Chondrocyte (in vitro differentiated cells): ENCODE measurements at regions not wholly inside any gene's neighbourhood (a gene's known extent, or its start where the extent isn't known, plus 50 kb on each side); places are given as distances from the start of the nearest gene placed in this dataset.

Experiments used
- DNase-seq: peaks from one replicate; pipeline ENCODE4 v3.0.0; 2021; ENCODE audit warnings: mixed read lengths, low spot score
- H3K27ac Mint-ChIP-seq: one replicate; pipeline ENCODE4 v1.8.0; 2021; ENCODE audit warnings: mild to moderate bottlenecking, moderate library complexity, mixed read lengths; ENCODE audit not compliant: unreplicated experiment
- H3K27me3 Mint-ChIP-seq: 2 replicates; pipeline ENCODE4 v1.8.0; 2021; ENCODE audit warnings: low read depth, mixed read lengths
- H3K36me3 Mint-ChIP-seq: 2 replicates; pipeline ENCODE4 v1.8.0; 2021; ENCODE audit warnings: low read depth, mixed read lengths
- H3K4me1 Mint-ChIP-seq: 2 replicates; pipeline ENCODE4 v1.8.0; 2021; ENCODE audit warnings: low read depth, mild to moderate bottlenecking, mixed read lengths
- H3K4me3 Mint-ChIP-seq: one replicate; pipeline ENCODE4 v1.8.0; 2021; ENCODE audit warnings: mild to moderate bottlenecking, moderate library complexity, mixed read lengths; ENCODE audit not compliant: unreplicated experiment
- H3K9me3 Mint-ChIP-seq: 2 replicates; pipeline ENCODE4 v1.8.0; 2021; ENCODE audit warnings: low read depth, mixed read lengths
- CTCF ChIP-seq: fragments of 200-600 bp; sonication (generic); IDR thresholded peaks from 2 replicates; pipeline ENCODE4 v1.5.0; 2021; ENCODE audit warnings: antibody characterized with exemption, mild to moderate bottlenecking, moderate library complexity

GRCh38 chr6:90977513-90977912 is 390.6 kb upstream of the MAP3K7 start:
- H3K27ac Mint-ChIP-seq: peak overlapping the region; percentile 60
- H3K36me3 Mint-ChIP-seq: no peaks in the 10 kb centered on the region
- no peaks in the 10 kb centered on the region for H3K9me3 Mint-ChIP-seq
- DNase-seq: no peak
- TF ChIP-seq CTCF: no peak
- no peaks in the 10 kb centered on the region for H3K27me3 Mint-ChIP-seq
- H3K4me3 Mint-ChIP-seq: no peak overlapping the region
- peaks cover 19% of the 10 kb centered on the region for H3K4me1 Mint-ChIP-seq

- Mint-ChIP-seq H3K27ac (no peak overlapping the region), H3K27me3 (no peaks in the 10 kb centered on the region), H3K36me3 (no peaks in the 10 kb centered on the region), H3K9me3 (no peaks in the 10 kb centered on the region), H3K4me3 (no peak overlapping the region), H3K4me1 (peaks cover 19% of the 10 kb centered on the region)
- TF ChIP-seq CTCF: no peak
- DNase-seq: no peak
Observed at GRCh38 chr6:90976341-90976740, 389.5 kb upstream of the MAP3K7 start.

- no peaks in the 10 kb centered on the region for H3K9me3 Mint-ChIP-seq
- no peak for DNase-seq
- no peak overlapping the region for H3K4me3 Mint-ChIP-seq
- H3K36me3 Mint-ChIP-seq: no peaks in the 10 kb centered on the region
- H3K27me3 Mint-ChIP-seq: no peaks in the 10 kb centered on the region
- TF ChIP-seq CTCF: no peak
- H3K27ac Mint-ChIP-seq: no peak overlapping the region
- peaks cover 19% of the 10 kb centered on the region for H3K4me1 Mint-ChIP-seq
Observed at GRCh38 chr6:90975741-90976140, 388.9 kb upstream of the MAP3K7 start.

GRCh38 chr6:90973188-90973587 is 386.3 kb upstream of the MAP3K7 start:
- Mint-ChIP-seq H3K4me1 (peaks cover 19% of the 10 kb centered on the region), H3K4me3 (no peak overlapping the region), H3K27ac (no peak overlapping the region), H3K9me3 (peaks cover 4% of the 10 kb centered on the region), H3K36me3 (no peaks in the 10 kb centered on the region), H3K27me3 (no peaks in the 10 kb centered on the region)
- no peak for TF ChIP-seq CTCF
- DNase-seq: no peak

GRCh38 chr6:90970672-90971071 is 383.8 kb upstream of the MAP3K7 start:
- Mint-ChIP-seq H3K36me3 (no peaks in the 10 kb centered on the region), H3K9me3 (peaks cover 4% of the 10 kb centered on the region), H3K27ac (no peak overlapping the region), H3K4me1 (no peaks in the 10 kb centered on the region), H3K27me3 (no peaks in the 10 kb centered on the region), H3K4me3 (no peak overlapping the region)
- no peak for DNase-seq
- TF ChIP-seq CTCF: no peak
